Activated CD4-positive, alpha-beta T cell treated with anti-CD3 and anti-CD28 coated beads, Interleukin-2, amount 10 ng/mL, durations not matched to agents 24 days and 14 days (primary cell): ENCODE measurements at regions not wholly inside any gene's neighbourhood (a gene's known extent, or its start where the extent isn't known, plus 50 kb on each side); places are given as distances from the start of the nearest gene placed in this dataset.
"Not testable (repeated sequence)": the region's sequence is repeated elsewhere in the genome, so short reads cannot be mapped to it uniquely, and the experiment has no call there.

Source experiments
- DNase-seq: peaks from one replicate; pipeline ENCODE4 v3.0.0; 2022
- H3K27ac Mint-ChIP-seq: one replicate; pipeline ENCODE4 v1.8.0; 2022; ENCODE audit warnings: mild to moderate bottlenecking, mixed read lengths
- H3K27me3 Mint-ChIP-seq: one replicate; pipeline ENCODE4 v1.8.0; 2022; ENCODE audit warnings: mixed read lengths
- H3K36me3 Mint-ChIP-seq: one replicate; pipeline ENCODE4 v1.8.0; 2022; ENCODE audit warnings: low read depth, mild to moderate bottlenecking, mixed read lengths
- H3K4me1 Mint-ChIP-seq: one replicate; pipeline ENCODE4 v1.8.0; 2021; ENCODE audit warnings: mixed read lengths
- H3K4me3 Mint-ChIP-seq: one replicate; pipeline ENCODE4 v1.8.0; 2022; ENCODE audit warnings: mild to moderate bottlenecking, moderate library complexity, mixed read lengths
- H3K9me3 Mint-ChIP-seq: one replicate; pipeline ENCODE4 v1.8.0; 2021; ENCODE audit warnings: mixed read lengths
- intact Hi-C: fragments of 100-400 bp; cut with micrococcal nuclease; formaldehyde crosslinking; loops from one replicate; pipeline ENCODE4 v1.15.1; 2023

DNA sequence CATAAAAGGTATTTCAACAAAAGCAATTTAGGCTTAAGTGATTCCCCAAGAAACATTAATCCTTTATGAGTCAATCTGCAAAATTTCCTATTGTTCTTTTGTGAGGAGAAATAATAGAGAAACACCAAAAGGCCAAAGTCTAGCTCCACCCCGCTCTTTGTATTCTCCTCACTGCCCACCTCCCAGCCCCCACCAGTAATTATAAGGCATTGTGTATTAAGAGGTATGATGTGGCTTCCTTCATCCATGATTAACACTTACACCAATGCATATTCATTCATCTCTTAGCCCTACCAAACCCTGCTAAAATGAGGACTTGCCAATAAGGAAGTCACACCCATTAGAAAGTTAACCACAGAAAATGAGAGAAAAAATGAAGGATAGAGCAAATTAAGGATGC lies 105.3 kb upstream of the SPATA31D4 start:
- Mint-ChIP-seq H3K4me3 (no peak overlapping the region), H3K27me3 (no peaks in the 10 kb centered on the region), H3K9me3 (no peaks in the 10 kb centered on the region), H3K27ac (no peak overlapping the region), H3K36me3 (no peaks in the 10 kb centered on the region), H3K4me1 (no peaks in the 10 kb centered on the region)
- DNase-seq, result no peak
- intact Hi-C loops, result no loop called here

DNA sequence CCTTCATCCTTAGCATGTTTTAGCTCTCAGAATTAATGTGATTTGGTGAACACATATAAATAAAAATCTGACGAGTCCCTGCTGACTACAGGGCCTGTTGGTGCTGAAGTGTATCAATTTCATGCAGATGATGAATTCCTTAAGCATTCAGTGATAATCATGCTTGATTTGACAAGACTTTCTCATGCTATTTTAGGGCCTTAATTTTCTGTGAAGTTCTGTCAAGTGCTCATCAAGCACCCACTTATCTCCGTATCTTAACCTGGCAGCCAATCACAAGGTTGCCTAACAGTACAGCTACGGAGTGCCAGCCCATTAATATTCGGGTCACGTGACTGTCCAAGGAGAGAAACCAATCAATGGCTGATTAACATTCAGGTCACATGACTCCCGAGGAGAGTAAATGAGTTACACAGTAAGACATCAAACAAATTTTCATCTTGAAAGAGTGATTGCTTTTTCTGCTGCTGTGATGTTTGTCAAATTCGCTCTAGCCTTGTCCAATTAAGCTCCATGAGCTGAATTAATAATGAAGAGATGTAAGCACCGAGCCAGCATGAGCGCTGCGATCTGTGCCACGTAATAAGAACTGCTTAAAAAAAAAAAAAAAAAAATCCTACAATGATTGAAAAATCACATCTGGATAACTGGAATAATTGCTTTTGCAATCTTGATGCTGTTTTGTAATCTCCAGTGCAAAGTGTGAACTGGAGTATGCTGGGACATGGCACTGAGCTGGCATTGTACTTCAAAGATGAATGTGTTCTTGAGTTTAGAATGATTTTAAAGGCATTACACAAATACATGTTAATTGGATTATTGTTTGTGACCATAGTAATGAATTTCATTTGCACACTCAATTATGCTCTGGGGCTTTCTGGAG lies 104.3 kb upstream of the SPATA31D4 start:
- intact Hi-C loops, result no loop called here
- H3K9me3 Mint-ChIP-seq, result no peaks in the 10 kb centered on the region
- no peaks in the 10 kb centered on the region for H3K27me3 Mint-ChIP-seq
- no peaks in the 10 kb centered on the region for H3K36me3 Mint-ChIP-seq
- no peak for DNase-seq
- H3K27ac Mint-ChIP-seq, result no peak overlapping the region
- no peak overlapping the region for H3K4me3 Mint-ChIP-seq
- H3K4me1 Mint-ChIP-seq, result no peaks in the 10 kb centered on the region

DNA sequence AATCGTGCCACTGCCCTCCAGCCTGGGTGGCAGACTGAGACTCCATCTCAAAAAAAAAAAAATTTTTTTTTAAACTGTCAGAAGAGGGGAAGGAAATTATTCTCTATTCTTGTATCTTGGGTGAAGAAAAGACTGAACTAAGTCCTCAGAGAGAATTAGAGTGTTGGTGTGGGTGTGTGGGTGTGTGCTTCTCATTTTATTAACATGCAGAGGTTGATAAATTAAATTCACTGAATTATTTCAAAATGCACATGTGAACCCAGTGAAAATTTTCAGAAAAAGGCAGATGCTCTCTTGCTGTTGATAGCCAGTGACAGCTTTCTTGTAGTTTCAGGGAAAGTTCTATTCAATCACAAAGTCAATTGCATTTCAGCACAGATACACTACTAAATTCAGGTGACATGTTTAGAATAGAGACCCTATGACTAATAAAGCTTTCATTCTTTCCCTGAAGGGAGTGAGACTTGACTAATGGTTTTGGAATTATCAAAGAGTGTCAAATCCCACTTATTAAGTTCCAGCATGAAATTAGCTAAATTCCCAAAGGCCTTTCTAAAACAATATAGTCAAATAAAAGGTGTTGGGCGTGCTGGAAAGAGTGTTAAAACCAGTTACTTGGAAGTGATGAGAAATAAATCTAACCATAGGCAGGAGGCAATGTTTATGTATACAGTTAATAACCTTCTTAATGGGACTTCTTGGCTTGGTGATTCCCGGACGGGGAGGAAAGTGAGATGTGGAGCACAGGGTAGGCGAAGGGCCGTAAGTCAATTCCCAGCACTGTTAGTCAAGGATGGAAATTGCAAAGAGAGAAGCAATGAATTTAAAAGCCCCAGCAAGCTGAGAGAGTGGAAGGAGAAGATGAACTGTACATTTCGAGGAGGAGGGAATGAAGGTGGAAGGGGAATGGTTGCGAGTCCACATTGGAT lies 103.2 kb upstream of the SPATA31D4 start:
- intact Hi-C loops, result no loop called here
- DNase-seq, result no peak
- H3K4me3 Mint-ChIP-seq, result no peak overlapping the region

DNA sequence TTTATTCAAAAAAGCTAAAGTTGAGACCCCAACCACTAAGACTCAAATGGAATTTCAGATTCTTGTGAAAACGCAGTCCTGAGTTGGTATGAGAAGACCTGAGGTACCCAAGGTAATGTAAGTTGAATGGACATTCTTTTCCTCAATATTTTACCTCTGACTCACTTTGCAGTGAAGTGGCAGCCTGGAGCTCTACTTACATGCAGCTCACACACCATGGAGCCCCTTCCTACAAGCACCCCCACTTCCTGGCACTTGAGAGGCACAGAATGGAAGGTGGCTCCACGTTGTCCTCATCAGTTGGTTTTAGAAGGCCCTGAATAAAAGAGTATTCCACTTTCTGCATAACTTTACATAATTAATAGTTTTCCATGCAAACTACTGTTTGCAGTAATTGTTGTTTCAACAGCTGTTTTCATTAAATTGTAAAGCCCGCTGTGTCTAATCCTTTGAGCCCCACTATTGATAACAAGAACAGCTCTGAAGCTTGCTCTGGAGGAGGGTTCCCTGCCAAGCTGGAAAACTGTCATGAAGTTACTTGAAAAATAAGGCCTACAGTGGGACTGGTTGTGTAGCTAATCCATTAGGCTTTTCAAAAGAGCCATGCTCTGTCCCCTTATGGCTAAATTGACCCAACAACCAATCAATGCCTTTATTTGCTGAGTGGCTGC lies 102.2 kb upstream of the SPATA31D4 start:
- H3K4me1 Mint-ChIP-seq, result no peaks in the 10 kb centered on the region
- no peak overlapping the region for H3K4me3 Mint-ChIP-seq
- H3K27ac Mint-ChIP-seq, result no peak overlapping the region
- no peaks in the 10 kb centered on the region for H3K27me3 Mint-ChIP-seq
- H3K9me3 Mint-ChIP-seq, result no peaks in the 10 kb centered on the region
- DNase-seq, result no peak
- H3K36me3 Mint-ChIP-seq, result no peaks in the 10 kb centered on the region
- intact Hi-C loops, result no loop called here

More for the DNA sequence above, 103.2 kb upstream of the SPATA31D4 start:
- Mint-ChIP-seq H3K9me3 (no peaks in the 10 kb centered on the region), H3K27ac (no peak overlapping the region), H3K27me3 (no peaks in the 10 kb centered on the region), H3K36me3 (no peaks in the 10 kb centered on the region), H3K4me1 (no peaks in the 10 kb centered on the region)

DNA sequence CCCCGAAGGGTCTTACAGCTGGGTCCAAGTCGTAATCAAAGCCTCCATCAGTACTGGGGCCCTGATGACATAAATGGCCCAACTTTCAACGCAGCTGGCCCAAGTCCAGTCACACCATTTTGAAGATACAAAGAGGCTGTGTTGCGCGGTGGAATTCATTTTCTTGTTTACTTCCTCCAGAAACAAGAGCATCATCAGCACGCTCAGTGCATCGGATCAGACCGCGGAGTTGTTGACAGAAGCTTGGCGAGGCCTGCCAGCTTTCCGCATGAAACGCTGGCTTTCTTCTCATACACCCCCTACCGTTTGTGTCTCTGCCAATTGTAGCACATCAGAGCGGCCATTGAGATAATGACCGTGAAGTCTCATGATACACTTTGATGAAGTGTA lies 101.7 kb upstream of the SPATA31D4 start:
- no peaks in the 10 kb centered on the region for H3K27me3 Mint-ChIP-seq
- no peaks in the 10 kb centered on the region for H3K9me3 Mint-ChIP-seq
- no peak overlapping the region for H3K4me3 Mint-ChIP-seq
- no peaks in the 10 kb centered on the region for H3K4me1 Mint-ChIP-seq
- intact Hi-C loops, result no loop called here
- no peaks in the 10 kb centered on the region for H3K36me3 Mint-ChIP-seq
- H3K27ac Mint-ChIP-seq, result no peak overlapping the region
- DNase-seq, result no peak

DNA sequence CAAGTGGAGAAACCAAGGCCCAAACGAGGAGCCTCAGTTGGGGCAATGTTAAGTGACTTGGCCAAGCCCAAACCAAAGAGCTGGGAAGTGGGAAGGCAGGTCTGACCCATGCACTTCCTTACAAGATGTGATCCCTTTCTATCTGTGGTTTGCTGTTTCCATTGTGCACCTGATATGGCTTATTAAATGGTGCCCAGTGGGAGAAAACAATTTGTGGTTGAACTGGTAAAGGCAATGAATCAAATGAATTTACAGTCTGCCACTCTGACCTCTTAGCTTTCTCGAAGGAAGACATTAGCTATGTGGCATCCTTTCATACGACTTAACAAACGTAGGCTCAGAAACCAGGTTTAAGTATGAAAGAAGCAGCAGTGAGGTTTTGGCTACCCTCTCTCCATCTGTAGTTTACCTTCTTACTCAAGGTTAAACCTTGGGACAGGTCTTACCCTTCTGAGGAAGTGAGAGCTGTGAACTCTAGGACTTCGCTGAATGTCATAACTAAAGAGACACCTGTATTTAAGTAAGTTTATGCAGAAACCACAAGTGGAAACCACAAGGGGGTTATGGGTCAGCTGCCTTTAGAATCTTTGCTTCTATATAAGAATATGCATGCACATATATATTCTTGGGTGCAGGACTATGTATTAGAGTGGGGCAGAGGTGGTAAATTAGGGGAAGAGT lies 100.5 kb upstream of the SPATA31D4 start:
- Mint-ChIP-seq H3K4me1 (no peaks in the 10 kb centered on the region), H3K27ac (no peak overlapping the region), H3K9me3 (no peaks in the 10 kb centered on the region), H3K27me3 (no peaks in the 10 kb centered on the region), H3K4me3 (no peak overlapping the region), H3K36me3 (no peaks in the 10 kb centered on the region)
- intact Hi-C loops, result no loop called here
- DNase-seq, result no peak

DNA sequence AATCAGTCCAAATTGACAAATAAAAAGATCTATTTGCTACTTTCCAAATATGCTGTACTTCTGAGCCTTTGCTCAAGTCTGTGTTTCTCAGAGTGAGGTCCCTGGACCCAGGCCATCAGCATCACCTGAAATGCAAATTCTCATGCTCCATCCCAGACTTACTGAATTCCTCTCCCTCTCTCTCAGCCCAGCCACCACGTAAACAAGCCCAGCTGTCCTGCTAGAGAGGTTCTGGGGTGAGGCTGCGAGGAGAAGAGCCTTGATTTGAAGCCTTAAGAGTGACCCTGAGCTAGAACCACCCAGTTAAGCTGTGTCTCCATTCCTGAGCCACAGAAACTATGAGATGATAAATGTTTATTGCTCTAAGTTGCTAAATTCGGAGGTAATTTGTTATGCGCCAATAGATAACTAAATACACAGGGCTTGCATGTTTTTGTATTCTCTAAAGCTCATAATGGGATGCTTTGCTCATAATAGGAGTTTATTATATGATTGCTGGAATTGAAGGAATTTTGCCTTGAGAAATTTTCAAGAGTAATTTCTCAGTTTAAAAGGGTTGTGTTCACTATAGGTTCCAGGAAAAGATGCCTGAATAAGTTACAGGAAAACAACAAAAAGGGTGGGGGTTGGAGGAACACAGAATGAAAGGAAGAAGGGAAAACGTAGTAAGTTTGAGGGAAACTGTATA lies 98.9 kb upstream of the SPATA31D4 start:
- Mint-ChIP-seq H3K4me1 (no peaks in the 10 kb centered on the region), H3K4me3 (no peak overlapping the region), H3K9me3 (no peaks in the 10 kb centered on the region), H3K27ac (no peak overlapping the region), H3K27me3 (no peaks in the 10 kb centered on the region), H3K36me3 (no peaks in the 10 kb centered on the region)
- no peak for DNase-seq
- intact Hi-C loops, result no loop called here

DNA sequence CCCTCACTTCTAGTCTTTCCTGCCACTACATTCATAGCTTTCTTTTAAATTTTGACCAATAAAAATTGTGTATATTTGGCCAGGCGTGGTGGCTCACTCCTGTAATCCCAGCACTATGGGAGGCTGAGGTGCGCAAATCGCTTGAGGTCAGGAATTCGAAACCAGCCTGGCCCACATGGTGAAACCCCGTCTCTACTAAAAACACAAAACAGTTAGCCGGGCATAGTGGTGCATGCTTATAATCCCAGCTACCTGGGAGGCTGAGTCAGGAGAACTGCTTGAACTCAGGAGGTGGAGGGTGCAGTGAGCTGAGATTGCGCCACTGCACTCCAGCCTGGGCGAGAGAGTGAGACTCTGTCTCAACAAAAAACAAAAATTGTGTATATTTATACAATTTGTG lies 97.8 kb upstream of the SPATA31D4 start:
- H3K27ac Mint-ChIP-seq, H3K4me3 Mint-ChIP-seq, H3K36me3 Mint-ChIP-seq, DNase-seq, intact Hi-C loops, H3K27me3 Mint-ChIP-seq, H3K4me1 Mint-ChIP-seq, H3K9me3 Mint-ChIP-seq: not testable (repeated sequence)

DNA sequence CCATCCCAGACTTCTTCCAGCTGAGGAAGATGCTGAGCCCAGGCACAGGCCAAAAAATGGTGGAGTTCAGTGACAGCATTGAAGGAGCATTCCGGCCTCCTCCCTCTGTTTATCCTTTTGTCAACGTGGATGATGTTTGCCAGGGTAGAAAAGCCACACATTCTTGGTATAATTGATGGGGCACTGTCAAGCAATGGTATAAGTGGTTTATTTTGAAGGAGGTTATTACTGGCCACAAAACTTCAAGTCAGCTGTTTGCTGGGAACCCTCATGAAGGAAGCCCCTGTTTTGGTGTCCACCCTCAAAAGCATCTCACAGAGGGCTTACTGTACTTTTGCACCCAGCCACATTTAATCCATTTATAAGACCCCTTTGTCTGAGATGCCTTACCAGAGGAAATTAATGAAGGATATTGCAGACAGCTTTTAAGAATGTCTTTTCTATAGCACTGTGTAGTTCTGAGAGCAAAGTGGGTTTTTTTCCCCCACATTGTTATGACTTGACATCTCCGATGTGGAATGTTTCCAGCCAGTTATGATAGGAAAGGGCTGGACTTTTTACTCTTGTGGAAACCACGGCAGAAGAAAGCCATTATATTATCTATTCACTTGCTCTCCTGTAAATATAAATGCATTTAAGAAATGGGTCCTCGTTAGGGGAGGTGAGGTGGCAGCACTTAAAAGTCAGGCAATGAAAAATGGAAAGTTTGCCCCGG lies 95.5 kb upstream of the SPATA31D4 start:
- H3K4me1 Mint-ChIP-seq, result no peaks in the 10 kb centered on the region
- H3K27ac Mint-ChIP-seq, result no peak overlapping the region
- intact Hi-C loops, result no loop called here
- no peak for DNase-seq
- peaks cover 4% of the 10 kb centered on the region for H3K9me3 Mint-ChIP-seq
- H3K27me3 Mint-ChIP-seq, result no peaks in the 10 kb centered on the region
- H3K36me3 Mint-ChIP-seq, result no peaks in the 10 kb centered on the region
- no peak overlapping the region for H3K4me3 Mint-ChIP-seq

DNA sequence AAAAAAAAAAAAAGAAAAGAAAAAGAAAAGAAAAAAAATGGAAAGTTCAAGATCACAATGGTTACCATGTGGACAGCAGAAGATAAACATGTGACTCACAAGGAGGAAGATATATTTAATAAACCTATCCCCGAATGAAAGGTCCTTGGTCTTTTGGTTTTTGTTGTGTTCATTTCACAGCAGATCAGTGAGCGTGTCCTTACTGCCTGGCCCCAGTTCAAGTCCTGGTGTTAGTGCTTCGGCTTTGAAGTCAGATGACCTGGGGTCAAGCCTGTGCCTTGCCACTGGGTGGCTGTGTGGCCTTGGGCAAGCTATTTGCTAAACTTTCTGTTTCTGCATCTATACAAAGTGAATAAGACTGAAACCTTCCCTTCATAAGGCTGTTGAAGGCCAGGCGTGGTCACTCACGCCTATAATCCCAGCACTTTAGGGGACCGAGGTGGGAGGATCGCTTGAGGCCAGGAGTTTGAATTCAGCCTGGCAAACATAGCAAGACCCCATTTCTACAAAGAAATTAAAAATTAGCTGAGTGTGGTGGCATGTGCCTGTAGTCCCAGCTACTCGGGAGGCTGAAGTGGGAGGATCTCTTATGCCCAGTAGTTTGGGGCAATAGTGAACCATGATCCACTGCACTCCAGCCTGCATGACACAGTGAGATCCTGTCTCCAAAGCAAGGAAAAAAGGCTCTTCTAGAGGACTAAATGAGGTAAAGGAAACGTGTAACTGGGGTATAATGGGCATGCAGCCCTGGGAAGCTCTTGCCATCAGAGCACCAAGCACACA lies 94.5 kb upstream of the SPATA31D4 start:
- Mint-ChIP-seq H3K27me3 (no peaks in the 10 kb centered on the region), H3K36me3 (no peaks in the 10 kb centered on the region), H3K27ac (no peak overlapping the region), H3K9me3 (peaks cover 4% of the 10 kb centered on the region), H3K4me1 (no peaks in the 10 kb centered on the region), H3K4me3 (no peak overlapping the region)
- intact Hi-C loops, result no loop called here
- DNase-seq, result no peak

DNA sequence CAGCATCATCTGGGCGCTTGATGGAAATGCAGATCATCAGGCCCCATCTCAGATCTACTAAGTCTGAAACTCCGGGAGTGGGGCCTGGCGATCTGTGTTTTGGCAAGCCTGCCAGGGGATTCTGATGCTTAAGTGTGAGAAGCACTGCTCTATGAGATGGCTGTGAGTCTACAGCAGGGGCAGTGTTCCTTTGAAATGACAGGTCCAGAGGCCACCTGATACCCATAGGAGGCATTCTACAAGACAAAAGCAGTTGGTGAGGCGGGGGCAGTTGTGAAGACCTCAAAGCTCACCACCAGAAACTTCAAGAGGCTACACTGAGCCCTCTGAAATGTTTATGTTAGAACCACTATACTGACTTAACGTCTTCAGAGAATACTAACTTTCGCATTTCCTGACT lies 86.9 kb upstream of the SPATA31D4 start:
- Mint-ChIP-seq H3K27ac (no peak overlapping the region), H3K36me3 (no peaks in the 10 kb centered on the region), H3K4me3 (no peak overlapping the region), H3K9me3 (peaks cover 4% of the 10 kb centered on the region), H3K27me3 (no peaks in the 10 kb centered on the region), H3K4me1 (no peaks in the 10 kb centered on the region)
- DNase-seq, result no peak
- intact Hi-C loops, result no loop called here

DNA sequence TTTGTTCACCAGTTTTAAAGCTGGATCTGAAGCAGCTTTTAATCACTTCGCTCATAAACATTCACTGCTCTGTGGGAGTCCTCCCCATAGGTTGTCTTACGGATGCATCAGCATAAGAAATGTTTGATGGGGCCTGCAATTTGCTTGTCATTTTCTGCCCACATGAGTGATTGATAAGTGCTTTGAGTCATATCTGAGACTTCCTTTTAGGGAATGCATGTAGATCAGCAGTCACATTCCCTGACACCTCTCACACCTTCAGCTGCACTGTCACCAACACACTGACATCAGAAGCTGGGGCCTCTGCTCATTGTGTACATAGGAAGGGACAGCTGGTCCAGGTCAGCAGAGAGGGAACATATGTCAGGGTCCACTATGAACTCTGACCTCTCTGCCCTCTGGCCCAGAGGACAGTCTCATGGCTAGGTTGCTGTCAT lies 84.1 kb upstream of the SPATA31D4 start:
- H3K9me3 Mint-ChIP-seq, result no peaks in the 10 kb centered on the region
- intact Hi-C loops, result no loop called here
- no peaks in the 10 kb centered on the region for H3K36me3 Mint-ChIP-seq
- H3K4me3 Mint-ChIP-seq, result no peak overlapping the region
- H3K27ac Mint-ChIP-seq, result no peak overlapping the region
- no peaks in the 10 kb centered on the region for H3K4me1 Mint-ChIP-seq
- DNase-seq, result no peak
- no peaks in the 10 kb centered on the region for H3K27me3 Mint-ChIP-seq
